DOHH2 (cell line): ENCODE measurements at regions not wholly inside any gene's neighbourhood (a gene's known extent, or its start where the extent isn't known, plus 50 kb on each side); places are given as distances from the start of the nearest gene placed in this dataset.

Source experiments
- H3F3A ChIP-seq: fragments of 200-600 bp; sonication (generic), shearing (Covaris generic); 2 replicates; pipeline ENCODE4 v1.6.0; 2016; ENCODE audit warnings: antibody characterized with exemption, mild to moderate bottlenecking; ENCODE audit not compliant: control insufficient read depth, insufficient read depth
- H3K27ac ChIP-seq: fragments of 200-600 bp; sonication (generic); 2 replicates; pipeline ENCODE4 v1.5.1; 2014; ENCODE audit warnings: low read depth, mild to moderate bottlenecking, low read length, moderate library complexity
- H3K27me3 ChIP-seq: fragments of 200-600 bp; sonication (generic); 2 replicates; pipeline ENCODE4 v1.6.1; 2014; ENCODE audit warnings: mild to moderate bottlenecking, low read length, mixed read lengths; ENCODE audit not compliant: control insufficient read depth
- H3K36me3 ChIP-seq: fragments of 200-600 bp; sonication (generic); 2 replicates; pipeline ENCODE4 v1.6.1; 2014; ENCODE audit warnings: mild to moderate bottlenecking, low read length, moderate library complexity, mixed read lengths; ENCODE audit not compliant: control insufficient read depth
- H3K4me1 ChIP-seq: fragments of 200-600 bp; sonication (generic); 2 replicates; pipeline ENCODE4 v1.6.1; 2014; ENCODE audit warnings: mild to moderate bottlenecking, low read length, mixed read lengths; ENCODE audit not compliant: control insufficient read depth
- H3K4me2 ChIP-seq: fragments of 200-600 bp; sonication (generic); 2 replicates; pipeline ENCODE4 v1.6.0; 2014; ENCODE audit warnings: mild to moderate bottlenecking, low read length, moderate library complexity
- H3K4me3 ChIP-seq: fragments of 200-600 bp; sonication (generic); 2 replicates; pipeline ENCODE4 v1.5.1; 2014; ENCODE audit warnings: mild to moderate bottlenecking, low read length, mixed read lengths
- H3K79me2 ChIP-seq: fragments of 200-600 bp; sonication (generic); 2 replicates; pipeline ENCODE4 v1.6.1; 2014; ENCODE audit warnings: mild to moderate bottlenecking, low read length, mixed read lengths; ENCODE audit not compliant: control insufficient read depth
- H3K9me2 ChIP-seq: fragments of 200-600 bp; sonication (generic); replicated peaks from 2 replicates; pipeline ENCODE4 v1.6.1; 2014; ENCODE audit warnings: mild to moderate bottlenecking, low read length, mixed read lengths; ENCODE audit not compliant: control insufficient read depth
- H3K9me3 ChIP-seq: fragments of 200-600 bp; sonication (generic); 2 replicates; pipeline ENCODE4 v1.6.1; 2014; ENCODE audit warnings: antibody characterized with exemption, low read length, mixed read lengths; ENCODE audit not compliant: control insufficient read depth, insufficient read depth
- H4K20me1 ChIP-seq: fragments of 200-600 bp; sonication (generic); 2 replicates; pipeline ENCODE4 v1.6.0; 2014; ENCODE audit warnings: low read depth, mild to moderate bottlenecking, antibody characterized with exemption, low read length, moderate library complexity; ENCODE audit not compliant: control insufficient read depth, insufficient read depth
- CTCF ChIP-seq: fragments of 200-600 bp; sonication (generic); IDR thresholded peaks from one replicate; pipeline ENCODE4 v1.5.1; 2014; ENCODE audit warnings: antibody characterized with exemption, mild to moderate bottlenecking, low read depth, low read length; ENCODE audit not compliant: poor library complexity, severe bottlenecking
- EZH2phosphoT487 ChIP-seq: fragments of 200-600 bp; sonication (generic); IDR thresholded peaks from 2 replicates; pipeline ENCODE4 v1.6.1; 2017; ENCODE audit warnings: borderline replicate concordance, mild to moderate bottlenecking, antibody characterized with exemption, low read length, moderate library complexity, mixed read lengths

GRCh38 chr13:27712421-27712820 is 79.9 kb upstream of the GSX1 start:
- H3K9me2 ChIP-seq: no peaks in the 10 kb centered on the region
- TF ChIP-seq EZH2phosphoT487 (no peak), CTCF (no peak)

GRCh38 chr13:27713767-27714166 is 78.5 kb upstream of the GSX1 start:
- no peaks in the 10 kb centered on the region for H3F3A ChIP-seq

More at GRCh38 chr13:27712421-27712820, 79.9 kb upstream of the GSX1 start:
- Histone ChIP-seq H3K79me2 (no peaks in the 10 kb centered on the region), H3K4me1 (no peaks in the 10 kb centered on the region), H3K36me3 (no peaks in the 10 kb centered on the region), H3K4me3 (no peak overlapping the region), H3F3A (no peaks in the 10 kb centered on the region), H3K4me2 (no peak overlapping the region), H3K9me3 (no peaks in the 10 kb centered on the region), H3K27me3 (peaks cover 4% of the 10 kb centered on the region; the same call in 1 of the 2 replicates), H4K20me1 (no peaks in the 10 kb centered on the region), H3K27ac (no peak overlapping the region)

GRCh38 chr13:27721681-27722080 is 70.6 kb upstream of the GSX1 start:
- 0 out of 2 replicates have a peak, but pooled peaks cover 3% of the 10 kb centered on the region for H3K27me3 ChIP-seq

More at GRCh38 chr13:27713767-27714166, 78.5 kb upstream of the GSX1 start:
- H3K36me3 ChIP-seq: no peaks in the 10 kb centered on the region
- no peaks in the 10 kb centered on the region for H4K20me1 ChIP-seq
- no peak overlapping the region for H3K4me3 ChIP-seq
- H3K27ac ChIP-seq: no peak overlapping the region
- no peaks in the 10 kb centered on the region for H3K9me2 ChIP-seq
- no peaks in the 10 kb centered on the region for H3K4me1 ChIP-seq
- H3K27me3 ChIP-seq: peaks cover 5% of the 10 kb centered on the region; the same call in 1 of the 2 replicates
- H3K4me2 ChIP-seq: no peak overlapping the region
- H3K9me3 ChIP-seq: no peaks in the 10 kb centered on the region
- no peaks in the 10 kb centered on the region for H3K79me2 ChIP-seq
- no peak for TF ChIP-seq EZH2phosphoT487
- no peak for TF ChIP-seq CTCF

More at GRCh38 chr13:27721681-27722080, 70.6 kb upstream of the GSX1 start:
- Histone ChIP-seq H3K79me2 (no peaks in the 10 kb centered on the region), H3K27ac (no peak overlapping the region), H4K20me1 (no peaks in the 10 kb centered on the region), H3K4me3 (no peak overlapping the region), H3K36me3 (no peaks in the 10 kb centered on the region), H3K4me2 (no peak overlapping the region), H3K4me1 (no peaks in the 10 kb centered on the region), H3K9me3 (no peaks in the 10 kb centered on the region), H3K9me2 (no peaks in the 10 kb centered on the region), H3F3A (no peaks in the 10 kb centered on the region)
- TF ChIP-seq CTCF (no peak), EZH2phosphoT487 (no peak)
